ENCODE measurements at regions not wholly inside any gene's neighbourhood (a gene's known extent, or its start where the extent isn't known, plus 50 kb on each side); places are given as distances from the start of the nearest gene placed in this dataset.

DNA sequence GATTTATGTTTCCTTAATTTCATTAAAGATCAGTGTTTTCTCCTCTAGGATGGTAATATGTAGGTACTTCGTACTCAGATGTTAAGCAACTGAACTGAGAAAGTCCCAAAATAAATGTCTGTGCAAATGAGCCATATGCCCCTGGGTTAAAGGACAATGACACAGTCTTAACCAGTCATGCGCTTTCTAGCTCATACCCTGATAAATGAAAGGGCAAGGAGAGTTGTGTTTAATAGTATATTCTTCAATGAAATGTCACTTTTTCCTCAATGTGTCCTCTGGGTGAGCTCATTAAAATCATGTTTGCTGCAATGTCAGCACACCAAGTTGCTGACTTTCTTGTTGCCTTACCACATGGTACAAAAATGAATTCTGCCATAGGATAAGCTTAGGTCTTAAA, 856.3 kb downstream of the TMEM182 start:
- TF ChIP-seq, protein P1, sequence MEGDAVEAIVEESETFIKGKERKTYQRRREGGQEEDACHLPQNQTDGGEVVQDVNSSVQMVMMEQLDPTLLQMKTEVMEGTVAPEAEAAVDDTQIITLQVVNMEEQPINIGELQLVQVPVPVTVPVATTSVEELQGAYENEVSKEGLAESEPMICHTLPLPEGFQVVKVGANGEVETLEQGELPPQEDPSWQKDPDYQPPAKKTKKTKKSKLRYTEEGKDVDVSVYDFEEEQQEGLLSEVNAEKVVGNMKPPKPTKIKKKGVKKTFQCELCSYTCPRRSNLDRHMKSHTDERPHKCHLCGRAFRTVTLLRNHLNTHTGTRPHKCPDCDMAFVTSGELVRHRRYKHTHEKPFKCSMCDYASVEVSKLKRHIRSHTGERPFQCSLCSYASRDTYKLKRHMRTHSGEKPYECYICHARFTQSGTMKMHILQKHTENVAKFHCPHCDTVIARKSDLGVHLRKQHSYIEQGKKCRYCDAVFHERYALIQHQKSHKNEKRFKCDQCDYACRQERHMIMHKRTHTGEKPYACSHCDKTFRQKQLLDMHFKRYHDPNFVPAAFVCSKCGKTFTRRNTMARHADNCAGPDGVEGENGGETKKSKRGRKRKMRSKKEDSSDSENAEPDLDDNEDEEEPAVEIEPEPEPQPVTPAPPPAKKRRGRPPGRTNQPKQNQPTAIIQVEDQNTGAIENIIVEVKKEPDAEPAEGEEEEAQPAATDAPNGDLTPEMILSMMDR (IDR thresholded peaks at IDR 0.05; ENCODE audit: low read depth, low read length): no peak
- no peak overlapping the region for H3K4me3 ChIP-seq (ENCODE audit: low read depth, low read length)
- no peak for DNase-seq (ENCODE audit: low read depth, low spot score)
- in situ Hi-C loops (cut with HindIII; ENCODE audit: low sequenced_read_pairs): no loop called here

DNA sequence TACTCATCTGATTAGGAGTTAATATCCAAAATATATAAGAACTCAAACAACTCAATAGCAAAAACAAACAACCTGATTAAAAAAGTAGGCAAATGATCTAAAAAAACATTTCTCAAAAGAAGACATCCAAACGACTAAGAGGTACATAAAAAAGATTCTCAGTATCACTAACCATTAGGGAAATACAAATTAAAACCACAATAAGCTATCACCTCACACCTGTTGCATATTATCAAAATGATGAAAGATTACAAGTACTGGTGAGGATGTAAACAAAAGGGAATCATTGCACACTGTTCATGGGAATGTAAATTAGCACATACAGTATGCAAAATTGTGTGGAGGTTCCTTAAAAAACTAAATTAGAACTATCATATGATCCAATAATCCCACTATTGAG, 865.5 kb downstream of the TMEM182 start:
- DNase-seq (ENCODE audit: low read depth, low spot score): no peak
- in situ Hi-C loops (cut with HindIII; ENCODE audit: low sequenced_read_pairs): no loop called here
- TF ChIP-seq, protein P1 (IDR thresholded peaks at IDR 0.05; ENCODE audit: low read depth, low read length): no peak
- H3K4me3 ChIP-seq (ENCODE audit: low read depth, low read length): no peak overlapping the region

DNA sequence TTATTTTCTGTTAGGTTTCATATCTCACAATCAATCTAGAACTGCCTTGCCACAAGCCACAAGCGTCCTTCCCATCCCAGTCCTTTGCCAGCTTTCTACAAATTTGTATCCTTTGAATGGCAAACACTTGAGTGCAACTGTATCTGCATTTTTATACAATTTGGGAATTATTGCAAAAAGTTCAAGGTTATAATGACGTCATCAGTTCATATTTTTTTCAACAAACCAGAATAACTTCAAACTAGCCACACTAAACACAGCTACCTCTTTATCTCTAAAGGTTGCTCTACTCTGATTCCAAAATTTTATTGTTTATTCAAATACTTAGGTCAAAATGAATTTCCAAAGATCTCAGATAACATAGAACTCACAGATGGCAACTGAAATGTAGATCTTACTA, 877.1 kb downstream of the TMEM182 start:
- DNase-seq (ENCODE audit: low read depth, low spot score): no peak
- TF ChIP-seq, protein P1 (IDR thresholded peaks at IDR 0.05; ENCODE audit: low read depth, low read length): no peak
- in situ Hi-C loops (cut with HindIII; ENCODE audit: low sequenced_read_pairs): no loop called here
- H3K4me3 ChIP-seq (ENCODE audit: low read depth, low read length): no peak overlapping the region

DNA sequence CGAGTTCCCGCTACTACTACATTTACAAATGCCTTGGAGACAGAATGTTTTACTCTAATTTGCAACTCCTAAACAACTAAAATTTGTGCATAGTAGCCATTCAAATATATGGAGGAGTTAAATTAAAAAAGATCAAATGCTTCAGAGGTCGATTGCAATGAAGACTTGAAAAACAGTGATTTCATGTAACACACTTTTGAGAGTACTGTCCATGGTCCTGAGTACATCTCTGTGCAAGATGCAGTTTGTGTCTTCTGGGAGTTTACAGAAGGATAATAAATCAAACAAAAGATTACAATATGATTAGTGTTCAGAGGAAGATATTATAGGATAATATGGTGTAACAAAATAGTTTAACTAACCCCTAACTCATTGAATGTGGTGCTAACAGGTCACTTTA, 894.7 kb downstream of the TMEM182 start:
- TF ChIP-seq, protein P1 (IDR thresholded peaks at IDR 0.05; ENCODE audit: low read depth, low read length): no peak
- no peak for DNase-seq (ENCODE audit: low read depth, low spot score)
- in situ Hi-C loops (cut with HindIII; ENCODE audit: low sequenced_read_pairs): no loop called here
- no peak overlapping the region for H3K4me3 ChIP-seq (ENCODE audit: low read depth, low read length)

DNA sequence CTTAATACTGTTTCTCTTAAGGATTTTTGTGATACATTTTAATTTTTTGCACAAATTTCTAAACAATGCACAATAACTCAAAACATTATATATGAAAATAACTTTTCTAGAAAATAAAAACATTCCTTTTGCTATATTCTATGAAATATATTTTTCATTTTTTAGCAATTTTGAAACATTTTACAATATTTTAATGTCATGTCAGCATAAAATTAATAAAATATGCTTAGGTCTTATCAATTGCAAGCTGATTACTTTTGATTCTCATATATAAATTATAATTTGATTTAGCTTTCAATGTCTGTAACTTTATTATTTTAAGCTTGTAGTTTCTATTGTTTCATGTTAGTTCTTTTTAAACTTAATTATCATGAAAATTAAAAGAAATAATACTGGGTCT, 898.7 kb downstream of the TMEM182 start:
- in situ Hi-C loops (cut with HindIII; ENCODE audit: low sequenced_read_pairs): no loop called here
- no peak overlapping the region for H3K4me3 ChIP-seq (ENCODE audit: low read depth, low read length)
- DNase-seq (ENCODE audit: low read depth, low spot score): no peak

DNA sequence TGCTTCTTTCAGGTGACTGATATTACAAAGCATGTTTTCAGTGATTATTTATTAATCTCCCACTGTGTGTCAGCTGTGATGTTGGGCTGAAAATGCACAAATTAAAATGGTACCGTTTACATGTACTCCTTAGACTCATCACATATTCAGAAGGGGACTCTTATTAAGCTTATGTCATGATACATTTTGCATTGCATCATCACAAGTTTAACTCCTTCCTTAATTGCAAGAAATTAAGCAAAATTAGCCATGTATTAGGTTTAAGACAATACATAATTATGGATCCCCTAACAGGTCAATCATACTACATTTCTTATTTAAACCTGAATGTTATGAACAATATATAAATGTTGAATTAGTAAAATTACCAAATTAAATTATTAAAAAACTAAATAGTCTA, 899.1 kb downstream of the TMEM182 start:
- in situ Hi-C loops (cut with HindIII; ENCODE audit: low sequenced_read_pairs): no loop called here
- no peak overlapping the region for H3K4me3 ChIP-seq (ENCODE audit: low read depth, low read length)
- no peak for DNase-seq (ENCODE audit: low read depth, low spot score)
- TF ChIP-seq, protein P1 (IDR thresholded peaks at IDR 0.05; ENCODE audit: low read depth, low read length): no peak

More for the DNA sequence above, 898.7 kb downstream of the TMEM182 start:
- TF ChIP-seq, protein P1 (IDR thresholded peaks at IDR 0.05; ENCODE audit: low read depth, low read length): no peak

DNA sequence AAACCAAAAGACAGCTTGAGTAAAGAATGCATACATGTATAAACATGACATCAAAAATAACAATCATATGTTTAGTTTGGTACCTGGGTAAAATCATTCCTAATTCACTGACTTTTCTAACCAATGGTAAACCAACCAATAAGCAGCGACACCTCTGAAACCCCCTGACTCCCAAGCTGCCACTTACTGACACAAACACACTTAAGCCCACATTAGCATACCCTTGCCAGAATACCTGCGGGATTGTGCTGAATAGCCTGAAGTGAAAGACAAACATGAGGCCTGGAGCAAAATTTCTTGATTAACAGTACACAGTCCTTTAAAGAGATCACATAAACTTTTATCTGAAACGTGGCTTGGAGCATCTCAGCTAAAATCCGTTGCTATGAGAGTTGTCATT, 902.9 kb downstream of the TMEM182 start:
- H3K4me3 ChIP-seq (ENCODE audit: low read depth, low read length): no peak overlapping the region
- TF ChIP-seq, protein P1 (IDR thresholded peaks at IDR 0.05; ENCODE audit: low read depth, low read length): no peak
- in situ Hi-C loops (cut with HindIII; ENCODE audit: low sequenced_read_pairs): no loop called here
- no peak for DNase-seq (ENCODE audit: low read depth, low spot score)

Data from astrocyte of the spinal cord (primary cell).